AG20443 (cell line): ENCODE measurements at regions not wholly inside any gene's neighbourhood (a gene's known extent, or its start where the extent isn't known, plus 50 kb on each side); places are given as distances from the start of the nearest gene placed in this dataset.
A peak's percentile ranks its signal among the peaks of the same experiment; 100 is the strongest.
"Not testable (repeated sequence)": the region's sequence is repeated elsewhere in the genome, so short reads cannot be mapped to it uniquely, and the experiment has no call there.

Source experiments
- DNase-seq: peaks from one replicate; pipeline ENCODE4 v3.0.0; 2012; ENCODE audit warnings: low spot score, mixed read lengths

DNA sequence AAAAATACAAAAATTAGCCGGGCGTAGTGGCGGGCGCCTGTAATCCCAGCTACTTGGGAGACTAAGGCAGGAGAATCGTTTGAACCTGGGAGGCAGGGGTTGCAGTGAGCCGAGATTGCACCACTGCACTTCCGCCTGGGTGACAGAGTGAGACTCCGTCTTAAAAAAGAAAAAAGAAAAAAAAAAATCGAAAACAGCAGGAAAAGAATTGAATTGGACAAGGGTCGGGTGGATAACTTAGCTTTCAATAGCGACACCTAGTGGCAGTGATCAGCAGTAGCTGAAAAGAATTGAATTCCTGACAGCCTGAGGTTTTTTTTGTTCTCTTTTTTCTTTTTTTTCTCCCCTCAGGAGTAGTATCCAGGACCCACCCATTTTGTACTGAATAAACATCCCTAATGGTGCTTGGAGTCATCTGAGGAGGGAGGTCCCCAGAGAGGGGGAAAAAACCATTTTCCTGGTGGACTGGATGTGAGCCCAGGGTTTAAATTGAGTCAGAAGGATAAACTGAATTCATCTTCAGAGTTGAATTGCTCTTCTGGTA lies 55.1 kb downstream of the CYCS start:
- peak; percentile 85 for DNase-seq

DNA sequence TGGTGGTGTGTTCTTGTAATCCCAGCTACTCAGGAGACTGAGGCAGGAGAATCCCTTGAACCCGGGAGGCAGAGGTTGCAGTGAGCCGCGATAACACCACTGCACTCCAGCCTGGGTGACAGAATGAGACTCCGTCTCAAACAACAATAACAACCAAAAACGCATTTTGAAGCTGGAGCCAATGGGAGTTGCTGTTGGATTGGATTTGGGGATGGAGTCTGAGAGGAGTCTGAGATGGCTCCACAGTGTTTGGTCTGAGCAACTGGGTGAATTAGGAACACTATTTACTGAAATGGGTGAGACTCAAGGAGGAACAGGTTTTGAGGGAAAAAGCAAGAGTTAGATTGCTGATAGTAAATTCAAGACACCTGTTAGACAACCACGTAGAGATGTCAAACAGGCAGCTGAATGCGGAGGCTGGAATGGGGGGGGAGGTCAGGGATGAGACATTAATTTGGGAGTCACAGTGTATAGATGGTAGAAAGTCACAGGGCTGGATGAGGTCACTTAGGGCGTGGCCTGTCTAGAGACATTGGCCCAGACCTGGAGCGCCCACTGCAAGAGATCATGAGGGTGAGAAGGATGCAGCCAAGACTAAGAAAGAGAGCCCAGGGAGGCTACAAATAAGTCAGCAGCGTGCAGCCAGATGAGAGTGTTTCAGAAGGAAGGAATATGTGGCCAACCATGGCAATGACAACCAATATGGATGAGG lies 56.4 kb downstream of the CYCS start:
- peak; percentile 14 for DNase-seq

DNA sequence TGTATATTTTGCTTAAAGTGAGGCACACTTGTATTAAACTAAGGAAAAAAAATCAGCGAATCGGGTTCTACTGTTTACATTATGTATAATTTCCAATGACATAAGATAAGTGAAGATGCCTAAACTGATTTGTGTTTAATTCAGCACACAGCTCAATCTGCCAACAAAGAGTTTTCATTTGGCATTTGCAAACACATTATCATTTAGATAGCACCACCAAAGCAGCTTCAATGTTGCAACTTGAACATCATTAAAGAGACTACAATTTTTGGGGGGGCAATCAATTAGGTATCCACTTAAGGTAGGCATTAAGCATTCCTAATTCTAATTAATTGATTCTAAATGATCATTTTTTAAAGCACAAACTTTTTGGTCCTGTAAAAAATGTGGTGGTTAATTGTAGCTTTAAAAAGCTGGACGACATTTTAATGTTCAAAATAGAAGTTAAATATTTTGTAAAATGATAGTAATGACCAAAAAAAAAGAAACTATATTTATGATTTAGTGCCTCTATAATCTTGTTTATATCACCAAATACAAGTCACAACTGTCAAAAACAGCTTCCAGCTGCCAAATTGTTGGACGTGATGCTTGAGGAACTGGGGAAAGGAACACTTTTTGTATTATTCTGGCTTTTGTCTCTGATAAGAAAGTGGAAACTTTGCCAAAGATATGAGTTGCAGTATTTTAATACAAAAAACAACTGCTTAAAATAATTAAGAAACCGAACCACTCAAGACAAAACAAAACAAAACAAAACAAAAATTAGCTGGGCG lies 57.1 kb downstream of the CYCS start:
- no peak for DNase-seq

DNA sequence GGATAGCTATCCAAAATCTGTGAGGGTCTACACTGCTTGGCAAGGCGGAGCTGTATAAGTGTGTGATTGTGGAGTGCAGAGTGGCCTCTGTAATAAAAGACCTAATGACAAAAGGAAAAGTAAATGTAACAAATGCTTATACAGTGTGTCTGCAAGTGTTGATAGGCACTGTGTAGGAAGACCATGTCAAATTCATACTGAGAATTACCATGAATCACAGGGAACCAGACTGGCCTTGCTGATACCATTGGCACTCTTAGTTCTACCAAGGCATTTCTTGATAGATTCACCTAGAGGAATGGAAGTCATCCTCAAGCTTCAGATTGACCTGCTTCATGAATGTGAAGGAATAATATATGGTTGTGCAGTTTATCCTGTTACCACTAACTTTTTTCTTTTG lies 58.8 kb downstream of the CYCS start:
- DNase-seq = no peak

DNA sequence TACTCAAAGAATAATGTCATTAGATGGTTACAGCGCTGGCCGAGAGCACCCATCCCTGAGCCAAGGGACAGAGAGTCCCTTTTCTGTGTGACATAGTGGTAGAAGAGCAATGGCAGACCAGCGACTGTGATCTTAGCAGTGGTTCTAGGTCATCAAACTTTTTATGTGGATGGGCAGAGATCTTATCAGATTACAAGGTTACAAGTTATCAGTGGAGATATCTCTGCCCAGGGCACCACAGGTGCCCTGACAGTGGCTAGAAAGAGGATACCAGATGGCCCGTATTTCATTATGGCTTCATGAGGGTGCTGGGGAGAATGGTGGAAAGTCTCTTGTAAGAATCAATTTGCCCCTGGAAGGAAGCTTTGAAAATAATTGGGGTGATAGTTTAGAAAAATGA lies 62.7 kb downstream of the CYCS start:
- DNase-seq = no peak

DNA sequence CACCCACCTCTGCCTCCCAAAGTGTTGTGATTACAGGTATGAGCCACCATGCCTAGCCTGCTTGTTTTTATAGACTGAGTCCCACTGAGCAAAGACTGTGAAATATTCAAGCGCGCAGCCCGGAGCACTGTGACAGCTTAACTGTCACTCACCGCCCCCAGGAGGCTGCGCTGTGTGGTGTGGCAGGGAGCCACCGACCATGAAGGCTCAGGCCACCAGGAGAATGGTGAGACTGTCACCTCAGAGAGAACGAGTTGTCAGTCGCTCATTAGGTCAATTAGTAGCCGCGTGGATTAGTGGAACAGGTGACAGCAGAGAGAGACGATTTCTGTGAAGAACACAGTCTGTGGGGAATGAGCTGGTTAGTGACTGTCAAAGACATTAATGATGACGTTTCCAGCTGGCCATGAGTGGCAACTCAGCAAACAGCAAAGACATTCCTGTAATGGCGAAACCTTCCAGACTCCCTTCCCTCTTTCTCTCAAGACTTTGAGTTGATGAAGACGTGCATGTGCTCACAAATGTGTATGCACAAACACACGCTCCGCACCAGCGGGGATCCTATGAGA lies 64.5 kb downstream of the CYCS start:
- no peak for DNase-seq

DNA sequence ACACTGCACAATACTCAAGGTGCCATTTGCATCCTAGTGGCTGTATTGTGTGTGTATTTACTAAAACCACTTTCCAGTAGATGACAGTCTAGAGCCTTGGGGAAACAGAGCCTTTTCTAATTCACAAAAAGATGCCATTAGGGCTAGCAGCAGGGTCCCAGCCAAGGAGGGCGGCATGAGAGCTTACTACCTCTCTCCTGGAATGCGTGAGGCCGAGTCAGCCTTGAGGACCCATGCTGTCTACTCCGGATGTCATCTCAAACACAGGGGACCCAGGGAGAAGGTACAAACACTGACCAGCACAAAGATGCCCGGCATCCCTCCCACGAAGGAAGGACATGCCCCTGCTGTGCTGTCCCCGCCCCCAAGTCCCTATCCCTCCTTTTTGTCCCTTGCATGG lies 65.5 kb downstream of the CYCS start:
- no peak for DNase-seq

DNA sequence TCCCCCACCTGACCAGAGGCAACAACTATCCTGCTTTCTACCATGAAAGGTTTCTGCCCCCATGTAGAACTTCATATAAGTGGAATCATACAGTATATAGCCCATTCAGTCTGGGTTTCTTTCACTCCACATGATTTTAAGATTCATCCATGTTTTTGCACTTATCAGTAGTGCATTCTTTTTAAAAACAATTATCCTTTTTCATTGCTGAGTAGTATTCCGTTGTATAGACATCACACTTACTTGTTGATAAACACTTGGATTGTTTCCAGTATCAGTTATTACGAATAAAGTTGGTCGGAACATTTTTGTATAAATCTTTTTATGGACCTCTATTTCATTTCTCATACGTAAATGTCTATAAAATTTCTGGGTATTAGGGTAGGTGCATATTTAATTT lies 68.7 kb downstream of the CYCS start:
- DNase-seq = no peak

DNA sequence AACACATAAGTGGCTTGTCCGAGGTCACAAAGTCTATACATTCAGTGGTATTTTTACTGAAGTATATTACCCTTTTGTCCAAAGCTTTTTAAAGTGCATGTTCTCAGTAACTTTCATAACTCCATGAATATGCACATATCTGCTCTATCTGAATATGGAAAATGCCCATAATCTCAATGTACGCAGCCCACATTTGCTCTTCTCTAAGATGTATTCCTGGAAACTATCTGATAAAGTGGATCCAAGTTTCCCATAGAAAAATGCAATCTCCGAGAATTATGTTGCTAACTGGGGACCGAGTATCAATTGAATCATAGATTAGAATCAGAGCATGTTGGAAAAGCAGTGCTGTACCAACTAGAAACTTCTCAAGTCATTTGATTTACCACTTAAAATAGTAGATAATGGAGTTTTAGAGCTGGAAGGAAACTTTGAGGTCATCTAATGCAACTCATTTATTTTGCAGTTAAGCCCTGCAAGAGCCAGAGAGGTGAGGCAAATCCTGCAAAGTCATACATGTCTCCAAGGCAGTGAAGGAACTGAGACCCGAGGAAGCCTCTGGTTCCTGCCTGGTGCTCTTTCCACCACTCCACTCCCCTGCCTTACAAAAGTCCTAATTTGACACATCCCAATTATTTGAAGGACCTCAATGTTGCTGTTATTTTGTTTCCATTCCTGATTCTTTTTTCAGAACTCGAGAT lies 69.4 kb downstream of the CYCS start:
- no peak for DNase-seq

DNA sequence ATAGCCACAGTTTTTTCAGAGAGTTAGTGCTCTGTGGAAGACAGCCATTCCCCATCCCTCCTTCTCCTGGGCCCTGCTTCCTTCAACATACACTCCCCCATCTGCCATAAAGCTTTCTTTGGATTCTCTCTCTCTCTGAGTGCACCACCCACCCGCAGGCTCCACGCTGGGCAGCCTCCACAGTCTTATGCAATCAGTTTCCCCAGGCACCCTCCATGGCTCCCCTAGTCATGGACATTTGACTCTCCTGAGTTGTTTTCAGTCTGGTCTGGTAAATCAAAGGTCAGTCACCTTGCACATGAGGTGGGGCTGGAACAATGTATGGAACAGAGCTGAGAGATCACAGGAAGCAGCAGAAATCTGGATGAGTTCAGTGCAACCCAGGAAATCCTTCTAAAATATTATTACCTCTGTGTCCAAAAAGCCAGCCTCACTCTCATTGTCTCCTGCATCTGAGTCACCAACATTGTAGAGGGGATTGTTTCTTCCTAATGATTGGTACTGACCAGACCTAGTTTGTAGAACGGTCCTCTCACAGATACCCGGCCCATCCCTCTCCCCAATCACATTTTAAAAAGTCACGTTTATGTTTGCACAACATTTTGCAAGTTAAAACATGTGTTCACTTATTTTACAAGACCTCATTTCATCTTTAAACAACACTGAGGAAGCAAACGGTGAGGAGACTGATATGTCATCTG lies 70.1 kb downstream of the CYCS start:
- no peak for DNase-seq

DNA sequence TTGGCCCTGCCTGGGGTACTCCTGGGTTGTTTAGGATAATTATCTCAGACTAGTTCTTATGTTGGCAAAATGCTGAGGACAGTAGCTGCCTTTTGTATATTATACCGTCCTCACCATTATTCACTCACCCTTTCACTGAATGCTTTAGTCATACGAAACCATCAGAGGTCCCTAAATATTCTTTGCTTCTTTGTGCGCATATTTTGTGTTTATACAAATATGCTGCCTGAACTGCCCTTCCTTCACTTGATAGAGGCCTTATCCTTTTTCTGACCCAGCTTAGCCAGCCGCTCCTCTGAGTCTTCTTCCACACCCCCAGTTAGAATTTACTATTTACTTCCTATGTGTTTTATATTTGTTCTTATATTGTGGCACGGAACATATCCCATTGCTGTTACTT lies 70.2 kb upstream of the OSBPL3 start:
- no peak for DNase-seq

DNA sequence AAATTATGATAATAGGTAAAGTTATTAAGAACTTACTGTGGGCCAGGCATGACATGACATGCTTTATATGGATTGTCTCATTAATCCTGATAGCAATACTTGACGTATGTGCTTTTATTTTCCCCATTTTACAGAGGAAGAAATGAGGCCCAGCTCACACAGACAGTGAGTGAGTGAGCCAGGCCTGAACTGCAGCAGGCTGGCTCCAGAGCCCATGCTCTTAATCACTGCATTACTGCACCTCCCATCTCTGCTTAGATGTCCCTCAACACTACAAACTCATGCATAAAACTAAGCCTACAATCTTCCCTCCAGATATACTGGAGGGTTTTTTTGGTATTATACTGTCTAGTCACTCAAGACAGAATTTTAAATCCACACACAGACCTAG lies 68.5 kb upstream of the OSBPL3 start:
- no peak for DNase-seq

DNA sequence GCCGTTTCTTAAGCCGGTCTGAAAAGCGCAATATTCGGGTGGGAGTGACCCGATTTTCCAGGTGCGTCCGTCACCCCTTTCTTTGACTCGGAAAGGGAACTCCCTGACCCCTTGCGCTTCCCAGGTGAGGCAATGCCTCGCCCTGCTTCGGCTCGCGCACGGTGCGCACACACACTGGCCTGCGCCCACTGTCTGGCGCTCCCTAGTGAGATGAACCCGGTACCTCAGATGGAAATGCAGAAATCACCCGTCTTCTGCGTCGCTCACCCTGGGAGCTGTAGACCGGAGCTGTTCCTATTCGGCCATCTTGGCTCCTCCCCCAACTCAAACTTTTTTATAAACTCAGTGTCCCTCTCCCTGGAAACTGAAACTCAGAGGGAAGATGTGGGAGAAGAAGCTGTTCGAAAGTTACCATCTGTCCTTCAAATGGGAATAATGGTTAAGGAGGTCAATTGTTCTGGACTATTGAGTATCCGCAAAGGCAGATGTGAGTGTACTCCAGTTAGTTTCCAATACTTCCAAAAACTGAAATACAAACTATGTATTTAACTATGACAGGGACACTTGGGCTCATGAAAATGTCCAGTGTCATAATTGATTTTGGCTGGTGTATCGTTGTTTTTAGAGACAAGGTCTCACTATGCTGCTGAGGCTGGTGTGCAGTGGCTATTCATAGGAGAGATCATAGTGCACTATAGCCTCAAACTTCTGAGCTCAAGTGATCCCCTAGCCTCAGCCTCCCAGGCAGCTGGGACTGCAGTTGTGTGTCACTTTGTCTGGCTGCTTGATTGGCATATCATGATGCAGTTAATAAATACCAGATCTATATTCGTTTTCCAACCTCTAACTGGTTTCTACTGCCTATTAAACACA lies 67.8 kb upstream of the OSBPL3 start:
- DNase-seq = not testable (repeated sequence)

DNA sequence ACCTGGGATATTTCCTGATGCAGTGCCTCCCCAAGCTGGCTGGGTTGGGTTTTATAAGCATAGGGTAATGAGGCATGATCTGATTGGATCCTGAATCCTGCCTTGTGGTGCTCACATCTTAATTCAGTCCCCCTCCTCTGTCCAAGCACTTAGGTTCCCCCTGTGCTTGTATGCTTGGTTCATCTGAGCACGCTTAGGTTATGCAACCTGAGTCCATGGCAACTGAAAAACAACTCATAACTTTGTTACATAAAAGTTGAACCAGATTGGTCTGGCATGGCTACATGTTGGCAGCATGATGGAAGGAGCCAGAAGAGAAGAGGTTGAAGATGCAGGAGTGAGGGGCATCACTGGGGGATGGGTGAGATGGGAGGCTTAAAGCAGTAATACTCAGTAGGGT lies 57.3 kb upstream of the OSBPL3 start:
- no peak for DNase-seq

DNA sequence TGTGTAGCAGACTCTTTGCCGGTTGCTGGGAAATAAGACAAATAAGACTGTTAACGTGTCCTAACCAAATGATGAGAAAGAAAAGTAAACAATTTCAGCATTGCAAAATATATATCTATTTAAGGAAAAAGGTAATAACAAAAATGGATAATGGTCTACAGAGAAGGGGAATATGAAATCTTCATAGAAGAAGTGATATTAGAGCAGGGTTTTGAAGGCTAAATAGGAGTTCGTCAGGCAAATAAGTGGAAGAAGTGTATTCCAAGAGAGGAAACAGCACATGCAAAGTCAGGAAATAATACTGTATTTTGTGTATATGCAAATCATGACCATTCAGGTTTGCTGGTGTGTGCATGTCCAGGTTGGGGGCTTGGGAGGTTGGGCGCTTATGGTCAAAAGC lies 55.3 kb upstream of the OSBPL3 start:
- DNase-seq = no peak

DNA sequence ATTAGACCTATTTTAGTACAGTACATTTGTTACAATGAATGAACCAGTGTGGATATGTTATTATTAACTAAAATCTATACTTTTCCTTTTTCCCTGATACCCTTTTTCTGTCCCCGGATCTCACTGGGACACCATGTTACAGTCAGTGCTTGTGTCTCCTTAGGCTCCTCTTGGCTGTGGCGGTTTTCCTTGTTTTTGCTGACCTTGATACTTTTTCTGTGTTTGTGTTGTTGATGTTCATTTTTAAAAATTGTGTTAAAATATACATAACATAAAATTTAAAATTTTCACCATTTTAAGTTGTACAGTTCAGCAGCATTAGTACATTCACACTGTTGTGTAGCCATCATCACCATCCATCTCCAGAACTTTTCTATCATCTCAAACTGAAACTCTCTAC lies 54.2 kb upstream of the OSBPL3 start:
- no peak for DNase-seq

DNA sequence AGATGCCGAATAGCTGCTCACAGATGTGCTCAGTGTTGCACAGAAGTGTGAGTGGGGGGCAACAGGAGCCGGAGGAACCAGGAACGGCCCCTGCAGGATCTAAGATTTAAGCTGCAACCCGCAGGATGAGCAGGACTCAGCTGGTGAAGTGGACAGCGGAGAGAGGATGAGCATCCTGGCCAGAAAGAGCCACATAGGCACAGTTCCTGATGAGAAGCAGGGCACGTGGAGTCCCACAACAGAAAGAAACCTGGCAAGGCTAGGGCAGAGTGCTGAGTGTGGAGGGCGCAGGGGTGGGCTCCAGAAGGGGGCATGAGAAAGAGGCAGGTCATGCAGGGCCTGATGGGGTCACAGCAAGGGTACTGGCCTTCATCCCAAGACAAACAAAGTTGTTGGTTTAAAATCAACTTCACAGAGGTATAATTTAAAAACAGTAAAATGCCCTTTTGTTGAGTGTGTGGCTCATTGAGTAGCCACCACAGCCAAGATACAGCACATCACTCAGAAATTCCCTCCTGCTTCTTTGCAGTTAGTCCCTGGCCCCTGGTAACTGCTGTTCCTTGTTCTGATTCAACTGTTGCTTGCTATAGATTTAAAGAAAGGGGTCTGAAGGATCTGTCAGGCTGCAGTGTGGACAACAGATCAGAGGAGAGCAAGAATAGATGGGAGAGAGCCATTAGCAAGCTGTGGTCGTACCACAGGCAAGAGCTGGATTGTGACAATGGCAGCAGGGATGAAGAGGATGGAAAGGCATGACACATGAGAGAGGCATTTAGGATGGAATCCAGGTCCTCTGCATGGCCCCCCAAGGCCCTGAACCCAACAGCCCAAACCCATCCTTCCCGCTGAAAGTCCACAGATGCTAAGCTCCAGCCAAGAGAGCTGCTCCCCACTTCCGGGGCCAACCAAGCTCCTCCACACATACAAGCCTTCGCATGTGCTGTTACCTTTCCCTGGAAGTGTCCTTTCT lies 53.1 kb upstream of the OSBPL3 start:
- peak; percentile 32 for DNase-seq

DNA sequence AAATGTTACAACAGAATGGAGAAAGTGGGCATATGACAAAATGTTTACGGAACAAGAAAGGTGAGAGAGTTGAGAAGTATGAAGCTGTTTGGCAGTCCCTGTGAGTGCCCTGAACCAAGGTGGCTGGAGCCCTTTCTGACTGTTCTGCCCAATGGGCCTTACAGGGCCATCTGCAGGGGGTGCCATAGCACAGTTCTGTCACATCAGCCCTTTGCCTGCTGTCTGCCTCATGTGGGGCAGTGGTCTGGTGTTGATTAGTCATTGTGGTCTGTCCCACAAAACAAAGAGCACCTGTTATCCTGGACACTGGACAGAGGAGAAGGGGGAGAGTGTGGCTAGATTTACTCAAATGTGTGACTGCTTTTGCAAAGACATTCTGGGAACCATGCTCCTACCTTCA lies 51.5 kb upstream of the OSBPL3 start:
- DNase-seq = no peak

DNA sequence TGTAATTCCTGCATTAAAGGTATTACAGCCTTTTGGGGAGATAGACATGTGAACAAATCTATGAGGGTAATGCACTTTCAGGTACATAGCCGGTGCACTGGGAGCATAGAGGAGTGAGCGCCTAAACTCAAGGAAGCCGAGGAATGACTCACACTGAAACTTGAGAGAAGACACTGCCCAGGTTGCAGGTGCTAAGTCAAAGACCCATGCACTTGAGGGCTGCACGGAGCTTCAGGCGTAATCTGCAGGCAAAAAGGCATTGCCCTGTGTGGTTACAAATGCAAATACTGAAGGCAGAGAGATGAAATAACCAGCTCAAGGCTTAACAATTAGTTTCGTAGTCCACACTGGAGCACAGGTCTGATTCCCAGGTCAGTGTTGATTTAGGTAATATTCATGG lies 51.0 kb upstream of the OSBPL3 start:
- no peak for DNase-seq
